CD14-positive monocyte (primary cell): ENCODE measurements at regions not wholly inside any gene's neighbourhood (a gene's known extent, or its start where the extent isn't known, plus 50 kb on each side); places are given as distances from the start of the nearest gene placed in this dataset.

Experiments
- DNase-seq, 3 donors: peaks; one replicate each; pipeline ENCODE4 v3.0.0-alpha.2; 2011 to 2022
- H2AFZ ChIP-seq: 2 replicates; pipeline ENCODE4 v1.6.0; 2012; ENCODE audit warnings: mild to moderate bottlenecking, low read depth, low read length, inconsistent platforms; ENCODE audit not compliant: insufficient read depth, poor library complexity, severe bottlenecking
- H3K27ac ChIP-seq, 2 donors: 1 replicate in 1 of 2; 2 replicates in 1 of 2; pipeline ENCODE4 v1.5.1; 2012 to 2013; ENCODE audit warnings: low read length in 2 of 2, control low read depth in 1 of 2, inconsistent platforms in 1 of 2, low read depth in 1 of 2, mild to moderate bottlenecking in 1 of 2
- H3K27me3 ChIP-seq, 2 donors: one replicate each; pipeline versions ENCODE4 v1.6.0 to v1.6.1; 2011 to 2013; ENCODE audit warnings: low read length in 2 of 2; ENCODE audit not compliant: control insufficient read depth in 2 of 2, insufficient read depth in 2 of 2
- H3K36me3 ChIP-seq, 2 donors: replicated peaks in 1 of 2; 1 replicate in 1 of 2; 2 replicates in 1 of 2; pipeline versions ENCODE4 v1.5.1 to v1.6.1; 2012 to 2013; ENCODE audit warnings: low read length in 2 of 2, control low read depth in 1 of 2, inconsistent platforms in 1 of 2, mild to moderate bottlenecking in 1 of 2; ENCODE audit not compliant: insufficient read depth in 2 of 2, control insufficient read depth in 1 of 2
- H3K4me1 ChIP-seq, 2 donors: 1 replicate in 1 of 2; 2 replicates in 1 of 2; pipeline versions ENCODE4 v1.5.1 to v1.6.1; 2012 to 2013; ENCODE audit warnings: low read length in 2 of 2, control low read depth in 1 of 2, inconsistent platforms in 1 of 2, mild to moderate bottlenecking in 1 of 2, moderate library complexity in 1 of 2; ENCODE audit not compliant: insufficient read depth in 2 of 2, control insufficient read depth in 1 of 2
- H3K4me2 ChIP-seq: replicated peaks from 2 replicates; pipeline ENCODE3; 2012; ENCODE audit warnings: low read length, moderate library complexity, mild to moderate bottlenecking; ENCODE audit not compliant: poor library complexity, severe bottlenecking; ENCODE audit errors: extremely low read depth
- H3K4me3 ChIP-seq, 3 experiments: fragments of 200-600 bp in 1 of 3; sonication (generic) in 1 of 3; replicated peaks in 1 of 3; 1 replicate in 2 of 3; 2 replicates in 1 of 3; pipeline ENCODE4 v1.5.1; 2011 to 2013; ENCODE audit warnings: low read length in 3 of 3, mild to moderate bottlenecking in 3 of 3, control low read depth in 2 of 3, low read depth in 2 of 3, inconsistent platforms in 1 of 3, moderate library complexity in 1 of 3
- H3K79me2 ChIP-seq: 2 replicates; pipeline ENCODE4 v1.6.0; 2012; ENCODE audit warnings: mild to moderate bottlenecking, control low read depth, inconsistent platforms, low read length, moderate library complexity; ENCODE audit not compliant: insufficient read depth
- H3K9ac ChIP-seq: 2 replicates; pipeline ENCODE4 v1.6.0; 2017; ENCODE audit warnings: low read length, mild to moderate bottlenecking; ENCODE audit not compliant: insufficient read depth, poor library complexity, severe bottlenecking
- H3K9me3 ChIP-seq, 2 donors: replicated peaks in 1 of 2; 1 replicate in 1 of 2; 2 replicates in 1 of 2; pipeline versions ENCODE4 v1.5.1 to v1.6.1; 2012 to 2013; ENCODE audit warnings: low read length in 2 of 2, control low read depth in 1 of 2; ENCODE audit not compliant: control insufficient read depth in 1 of 2, insufficient read depth in 1 of 2
- H4K20me1 ChIP-seq: 2 replicates; pipeline ENCODE4 v1.6.0; 2012; ENCODE audit warnings: mild to moderate bottlenecking, low read length, control low read depth, moderate library complexity; ENCODE audit not compliant: insufficient read depth
- H3K27ac Mint-ChIP-seq, 7 donors: one replicate each; pipeline ENCODE4 v1.8.0; 2020; ENCODE audit warnings: mild to moderate bottlenecking in 7 of 7, mixed read lengths in 7 of 7, moderate library complexity in 6 of 7, inconsistent platforms in 2 of 7
- H3K27me3 Mint-ChIP-seq, 3 donors: one replicate each; pipeline ENCODE4 v1.8.0; 2021 to 2022; ENCODE audit warnings: low read depth in 3 of 3, mild to moderate bottlenecking in 3 of 3, mixed read lengths in 3 of 3, moderate library complexity in 3 of 3, inconsistent platforms in 1 of 3
- H3K36me3 Mint-ChIP-seq, 2 donors: one replicate each; pipeline ENCODE4 v1.8.0; 2020; ENCODE audit warnings: mixed read lengths in 2 of 2, inconsistent platforms in 1 of 2, mild to moderate bottlenecking in 1 of 2
- H3K4me1 Mint-ChIP-seq: one replicate; pipeline ENCODE4 v1.8.0; 2020; ENCODE audit warnings: mild to moderate bottlenecking, mixed read lengths
- H3K4me3 Mint-ChIP-seq, 2 donors: one replicate each; pipeline ENCODE4 v1.8.0; 2020; ENCODE audit warnings: mild to moderate bottlenecking in 2 of 2, mixed read lengths in 2 of 2, moderate library complexity in 1 of 2
- H3K9me3 Mint-ChIP-seq, 7 donors: one replicate each; pipeline ENCODE4 v1.8.0; 2020 to 2022; ENCODE audit warnings: mixed read lengths in 7 of 7, mild to moderate bottlenecking in 6 of 7, moderate library complexity in 6 of 7, inconsistent platforms in 2 of 7
- CTCF ChIP-seq: fragments of 200-600 bp; IDR thresholded peaks from one replicate; pipeline ENCODE4 v1.8.0; 2022; ENCODE audit warnings: antibody characterized with exemption, mild to moderate bottlenecking
- WGBS: methylation state at CpG from one replicate; pipeline ENCODE4 v1.1.5; 2013; ENCODE audit warnings: missing lambda C conversion rate; ENCODE audit not compliant: insufficient coverage; 5-methylcytosine and 5-hydroxymethylcytosine counted together
- intact Hi-C, 2 donors: fragments of 100-400 bp; cut with micrococcal nuclease; formaldehyde crosslinking; loops; one replicate each; pipeline versions ENCODE4 v1.15.0 to v1.15.1; 2023

DNA sequence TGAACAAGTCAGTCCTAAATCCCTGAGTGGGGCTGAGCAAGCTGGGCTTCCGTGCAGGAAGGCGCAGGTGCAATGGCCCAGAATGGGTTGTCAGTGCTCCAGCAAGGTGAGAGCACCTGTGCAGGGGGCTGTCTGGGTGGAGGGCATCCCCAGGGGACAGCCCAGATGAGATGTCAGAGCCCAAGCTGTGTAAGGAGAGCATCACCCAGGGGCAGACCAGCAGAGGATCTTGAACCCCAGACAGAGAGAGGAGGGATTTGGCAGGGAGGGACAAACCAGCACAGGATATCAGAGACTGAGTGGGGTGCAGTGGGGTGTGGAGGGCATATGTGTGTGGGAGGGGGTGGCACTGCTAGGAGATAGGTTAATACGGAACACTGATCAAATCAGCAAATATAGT lies 114.9 kb upstream of the TMEM45B start:
- H3K27ac ChIP-seq: no peak overlapping the region
- WGBS: no CpG with 5 or more reads among the region's 3 CpGs
- Mint-ChIP-seq H3K27ac (peak overlapping the region in 1 of 7 donors; percentile 4), H3K4me1 (peaks cover 6% of the 10 kb centered on the region), H3K36me3 (no peaks in the 10 kb centered on the region), H3K9me3 (peaks cover 0 to 4% (median 0%) of the 10 kb centered on the region in 7 donors), H3K4me3 (no peak overlapping the region), H3K27me3 (peaks cover 8 to 11% (median 9%) of the 10 kb centered on the region in 3 donors)
- H3K9me3 ChIP-seq: no peaks in the 10 kb centered on the region
- no peaks in the 10 kb centered on the region for H3K27me3 ChIP-seq
- no peaks in the 10 kb centered on the region for H4K20me1 ChIP-seq
- H3K4me2 ChIP-seq: no peak overlapping the region
- no peak overlapping the region for H3K4me3 ChIP-seq
- H3K36me3 ChIP-seq: no peaks in the 10 kb centered on the region
- no peak overlapping the region for H2AFZ ChIP-seq
- no peak overlapping the region for H3K9ac ChIP-seq
- DNase-seq: no peak
- peaks cover 3 to 4% of the 10 kb centered on the region in 2 donors for H3K4me1 ChIP-seq
- TF ChIP-seq CTCF: no peak
- intact Hi-C loops: no loop called here
- H3K79me2 ChIP-seq: no peaks in the 10 kb centered on the region

DNA sequence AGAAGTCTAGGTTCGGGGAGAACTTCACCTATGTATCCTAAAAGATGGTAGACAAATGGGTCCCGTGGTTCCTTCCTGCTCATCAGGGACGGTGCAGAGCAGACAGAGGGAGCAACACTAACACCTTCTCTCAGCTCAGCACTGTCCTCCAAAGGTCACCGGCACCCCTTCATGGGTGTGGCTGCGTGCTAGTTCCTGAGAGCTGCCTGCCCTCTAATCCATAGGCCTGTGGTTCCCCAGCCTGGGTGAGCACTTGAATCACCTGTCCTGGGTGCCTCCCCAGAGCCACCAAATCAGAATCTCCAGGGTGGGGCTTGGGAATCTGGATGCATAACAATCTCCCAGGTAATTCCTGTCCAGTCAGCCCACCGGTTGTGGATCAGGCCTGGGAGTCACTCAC lies 113.9 kb upstream of the TMEM45B start:
- intact Hi-C loops: no loop called here
- no peak overlapping the region for H3K4me3 Mint-ChIP-seq
- no peaks in the 10 kb centered on the region for H3K4me1 Mint-ChIP-seq

More for the DNA sequence above, 113.9 kb upstream of the TMEM45B start:
- Histone ChIP-seq H3K9ac (no peak overlapping the region), H3K79me2 (no peaks in the 10 kb centered on the region), H3K27ac (no peak overlapping the region), H3K4me2 (no peak overlapping the region), H3K36me3 (no peaks in the 10 kb centered on the region), H3K9me3 (no peaks in the 10 kb centered on the region), H2AFZ (no peak overlapping the region), H3K27me3 (no peaks in the 10 kb centered on the region), H3K4me1 (no peaks in the 10 kb centered on the region), H3K4me3 (no peak overlapping the region), H4K20me1 (no peaks in the 10 kb centered on the region)
- no peaks in the 10 kb centered on the region for H3K36me3 Mint-ChIP-seq
- DNase-seq: no peak
- 83% methylated on average over 1 of the region's 6 CpGs for WGBS
- H3K9me3 Mint-ChIP-seq: peaks cover 0 to 4% (median 0%) of the 10 kb centered on the region in 7 donors
- H3K27me3 Mint-ChIP-seq: peaks cover 8 to 12% (median 9%) of the 10 kb centered on the region in 3 donors
- TF ChIP-seq CTCF: no peak
- no peak overlapping the region for H3K27ac Mint-ChIP-seq
